ENCODE measurements at regions not wholly inside any gene's neighbourhood (a gene's known extent, or its start where the extent isn't known, plus 50 kb on each side); places are given as distances from the start of the nearest gene placed in this dataset.
"Not testable (repeated sequence)": the region's sequence is repeated elsewhere in the genome, so short reads cannot be mapped to it uniquely, and the experiment has no call there.

- Mint-ChIP-seq H3K9me3 (peaks cover 2 to 18% of the 10 kb centered on the region in 2 donors), H3K27me3 (no peaks in the 10 kb centered on the region), H3K36me3 (ENCODE audit: insufficient read depth) (no peaks in the 10 kb centered on the region), H3K4me1 (ENCODE audit: low read depth in 2 of 2) (no peaks in the 10 kb centered on the region), H3K27ac (no peak overlapping the region), H3K4me3 (no peak overlapping the region)
- no peak for ATAC-seq (replicated peaks)
- no peak for DNase-seq
These were observed 306.2 kb upstream of the CASK start for GRCh38 chrX:42229533-42229932.

DNA sequence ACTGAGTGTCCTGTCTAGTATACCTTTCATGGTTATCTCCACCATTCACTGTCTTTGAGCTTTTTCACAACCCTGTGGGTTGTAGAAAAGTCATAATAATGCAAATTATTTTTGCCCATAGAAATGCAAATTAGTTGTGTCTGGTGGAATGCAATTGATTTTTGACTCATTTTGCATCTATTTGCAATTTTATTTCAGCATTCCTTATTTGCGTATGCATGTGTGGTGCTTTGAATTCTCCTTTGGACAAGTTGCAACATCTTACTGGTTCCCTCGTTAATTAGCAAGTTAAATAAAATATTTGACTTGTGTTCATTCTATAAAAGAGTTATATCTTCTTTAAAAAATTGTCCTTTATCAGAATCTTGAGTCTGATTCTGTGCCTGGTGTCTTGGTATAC is 297.3 kb upstream of the CASK start:
- no peaks in the 10 kb centered on the region for H3K9me3 Mint-ChIP-seq
- no peaks in the 10 kb centered on the region for H3K27me3 Mint-ChIP-seq
- no peak for DNase-seq
- ATAC-seq (replicated peaks) = no peak
- no peak overlapping the region for H3K4me3 Mint-ChIP-seq
- no peaks in the 10 kb centered on the region for H3K36me3 Mint-ChIP-seq (ENCODE audit: insufficient read depth)
- H3K4me1 Mint-ChIP-seq (ENCODE audit: low read depth in 2 of 2) = no peaks in the 10 kb centered on the region
- no peak overlapping the region for H3K27ac Mint-ChIP-seq

DNA sequence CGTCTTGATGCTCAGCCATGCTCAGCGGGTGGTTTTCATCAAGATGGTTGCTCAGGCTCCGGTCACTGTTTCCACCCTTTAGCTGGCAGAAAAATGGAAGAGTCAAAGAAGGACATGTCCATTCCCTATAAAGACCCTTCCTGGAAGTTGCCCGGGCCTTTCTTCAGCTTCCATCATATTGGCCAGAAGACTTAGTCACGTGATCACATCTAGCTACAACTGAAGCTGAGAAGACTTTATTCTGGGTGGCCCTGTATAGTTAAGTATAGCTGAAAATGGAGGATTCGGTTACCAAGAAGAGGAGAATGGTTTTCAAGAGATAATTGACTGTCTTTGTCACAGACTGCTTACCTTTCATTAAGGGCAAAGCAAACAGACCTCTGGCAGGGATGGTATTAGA is 296.7 kb upstream of the CASK start:
- Mint-ChIP-seq H3K27me3 (no peaks in the 10 kb centered on the region), H3K4me3 (no peak overlapping the region), H3K27ac (no peak overlapping the region), H3K4me1 (ENCODE audit: low read depth in 2 of 2) (no peaks in the 10 kb centered on the region), H3K36me3 (ENCODE audit: insufficient read depth) (no peaks in the 10 kb centered on the region), H3K9me3 (no peaks in the 10 kb centered on the region)
- DNase-seq (no peak), ATAC-seq (replicated peaks) (no peak)

DNA sequence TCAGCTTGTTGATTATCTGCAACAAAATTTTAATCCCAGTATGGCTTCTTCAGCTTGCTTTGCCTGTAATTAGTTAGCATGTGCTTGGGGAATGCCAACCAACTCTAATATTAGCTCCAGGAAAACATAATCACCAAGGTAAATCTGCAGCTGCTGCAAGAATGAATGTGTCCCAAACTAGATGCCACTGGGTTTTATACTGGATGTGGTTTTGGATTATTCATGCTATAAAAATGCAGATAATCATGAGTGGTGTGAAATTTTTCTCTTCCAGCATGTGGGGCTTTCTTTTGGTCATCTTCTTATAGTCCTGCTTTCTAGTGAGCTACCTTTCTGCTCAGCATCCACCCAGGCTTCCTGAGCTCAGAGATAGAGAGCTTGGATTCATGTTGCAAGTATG is 295.9 kb upstream of the CASK start:
- Mint-ChIP-seq H3K4me1 (ENCODE audit: low read depth in 2 of 2) (no peaks in the 10 kb centered on the region), H3K4me3 (no peak overlapping the region), H3K27me3 (no peaks in the 10 kb centered on the region), H3K36me3 (ENCODE audit: insufficient read depth) (no peaks in the 10 kb centered on the region), H3K27ac (no peak overlapping the region), H3K9me3 (no peaks in the 10 kb centered on the region)
- no peak for DNase-seq
- no peak for ATAC-seq (replicated peaks)

DNA sequence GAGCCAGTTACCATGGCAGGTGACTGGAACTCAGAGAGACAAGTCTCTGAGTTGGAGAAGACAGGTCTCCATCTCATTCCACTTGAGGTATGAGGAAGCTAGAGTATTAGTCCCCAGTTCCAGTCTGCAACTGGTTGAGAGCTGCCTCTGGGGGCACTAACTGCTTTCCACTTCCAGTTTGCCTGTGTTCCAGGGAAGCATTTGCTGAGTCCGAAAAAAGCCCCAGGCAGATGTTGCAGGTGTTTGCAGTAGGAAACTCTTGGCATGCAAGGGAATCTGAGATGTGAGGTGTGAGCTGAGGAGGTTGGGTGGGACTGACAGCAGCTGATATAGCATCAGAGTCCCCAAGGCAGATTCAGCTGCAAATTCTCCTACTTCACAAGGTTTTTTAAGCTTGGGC is 272.2 kb upstream of the CASK start:
- Mint-ChIP-seq H3K27ac (no peak overlapping the region), H3K36me3 (ENCODE audit: insufficient read depth) (no peaks in the 10 kb centered on the region), H3K27me3 (no peaks in the 10 kb centered on the region), H3K9me3 (no peaks in the 10 kb centered on the region), H3K4me1 (ENCODE audit: low read depth in 2 of 2) (no peaks in the 10 kb centered on the region), H3K4me3 (no peak overlapping the region)
- DNase-seq (no peak), ATAC-seq (replicated peaks) (no peak)

DNA sequence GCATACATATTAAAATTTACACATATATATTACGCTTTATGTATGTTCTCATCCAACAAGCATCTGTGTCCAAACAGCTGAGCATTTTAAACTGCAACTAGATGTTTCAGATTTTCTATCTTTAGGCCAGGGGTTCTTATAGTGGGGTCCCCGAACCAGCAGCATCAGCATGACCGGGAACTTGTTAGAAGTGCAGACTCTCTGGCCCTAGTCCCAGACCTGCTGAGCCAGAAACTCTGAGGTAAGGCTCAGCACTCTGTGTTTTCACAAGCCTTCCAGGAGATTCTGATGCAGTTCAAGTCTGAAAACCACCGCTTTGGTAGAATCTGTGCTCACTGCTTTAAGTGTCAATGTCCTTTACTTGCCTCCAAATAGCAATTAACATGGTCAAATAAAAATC is 266.2 kb upstream of the CASK start:
- ATAC-seq (replicated peaks) = no peak
- Mint-ChIP-seq H3K27me3 (no peaks in the 10 kb centered on the region), H3K4me3 (no peak overlapping the region), H3K27ac (no peak overlapping the region), H3K9me3 (no peaks in the 10 kb centered on the region), H3K4me1 (ENCODE audit: low read depth in 2 of 2) (no peaks in the 10 kb centered on the region), H3K36me3 (ENCODE audit: insufficient read depth) (no peaks in the 10 kb centered on the region)
- DNase-seq = no peak

GRCh38 chrX:42188730-42189129 is 265.4 kb upstream of the CASK start:
- Mint-ChIP-seq H3K4me1 (ENCODE audit: low read depth in 2 of 2) (no peaks in the 10 kb centered on the region), H3K4me3 (no peak overlapping the region), H3K36me3 (ENCODE audit: insufficient read depth) (no peaks in the 10 kb centered on the region), H3K9me3 (no peaks in the 10 kb centered on the region), H3K27me3 (no peaks in the 10 kb centered on the region), H3K27ac (no peak overlapping the region)
- DNase-seq (no peak), ATAC-seq (replicated peaks) (no peak)

GRCh38 chrX:42176789-42177188 is 253.4 kb upstream of the CASK start:
- Mint-ChIP-seq H3K9me3 (no peaks in the 10 kb centered on the region), H3K27ac (no peak overlapping the region), H3K27me3 (no peaks in the 10 kb centered on the region), H3K4me1 (ENCODE audit: low read depth in 2 of 2) (no peaks in the 10 kb centered on the region), H3K36me3 (ENCODE audit: insufficient read depth) (no peaks in the 10 kb centered on the region), H3K4me3 (no peak overlapping the region)
- DNase-seq = no peak
- no peak for ATAC-seq (replicated peaks)

DNA sequence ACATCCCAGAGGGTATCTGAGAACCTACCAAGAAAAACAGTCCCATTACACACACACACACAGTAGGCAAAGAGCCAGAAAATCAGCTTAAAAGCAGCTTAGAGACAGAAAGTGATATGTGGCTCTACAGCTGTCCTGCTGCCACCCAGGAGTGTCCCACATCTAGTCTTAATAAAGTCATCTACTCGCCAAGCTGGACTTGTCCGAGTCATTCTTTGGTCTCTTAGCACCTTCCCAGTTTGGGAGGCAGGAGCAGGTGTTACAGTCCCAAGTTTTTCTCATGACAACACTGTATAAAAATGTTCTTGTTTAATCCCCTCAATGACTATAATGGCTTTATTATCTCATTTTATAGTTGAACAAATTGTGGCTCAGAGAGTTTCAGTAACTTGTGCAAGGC is 252.5 kb upstream of the CASK start:
- Mint-ChIP-seq H3K4me3 (no peak overlapping the region), H3K4me1 (ENCODE audit: low read depth in 2 of 2) (no peaks in the 10 kb centered on the region), H3K27me3 (no peaks in the 10 kb centered on the region), H3K36me3 (ENCODE audit: insufficient read depth) (no peaks in the 10 kb centered on the region), H3K27ac (no peak overlapping the region), H3K9me3 (no peaks in the 10 kb centered on the region)
- ATAC-seq (replicated peaks) (no peak), DNase-seq (no peak)

DNA sequence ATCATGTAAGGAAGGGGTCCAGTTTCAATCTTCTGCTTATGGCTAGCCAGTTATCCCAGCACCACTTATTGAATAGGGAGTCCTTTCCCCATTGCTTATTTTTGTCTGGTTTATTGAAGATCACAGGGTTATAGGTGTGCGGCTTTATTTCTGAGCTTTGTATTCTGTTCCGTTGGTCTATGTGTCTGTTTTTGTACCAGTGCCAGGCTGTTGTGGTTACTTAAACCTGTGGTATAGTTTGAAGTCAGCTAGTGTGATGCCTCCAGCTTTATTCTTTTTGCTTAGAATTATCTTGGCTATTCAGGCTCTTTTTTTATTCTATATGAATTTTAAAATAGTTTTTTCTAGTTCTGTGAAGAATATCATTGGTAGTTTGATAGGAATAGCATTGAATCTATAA is 234.6 kb upstream of the CASK start:
- not testable (repeated sequence) for H3K27ac Mint-ChIP-seq; H3K36me3 Mint-ChIP-seq (ENCODE audit: insufficient read depth); H3K4me1 Mint-ChIP-seq (ENCODE audit: low read depth in 2 of 2); H3K4me3 Mint-ChIP-seq; H3K27me3 Mint-ChIP-seq; DNase-seq; H3K9me3 Mint-ChIP-seq; ATAC-seq (replicated peaks)

DNA sequence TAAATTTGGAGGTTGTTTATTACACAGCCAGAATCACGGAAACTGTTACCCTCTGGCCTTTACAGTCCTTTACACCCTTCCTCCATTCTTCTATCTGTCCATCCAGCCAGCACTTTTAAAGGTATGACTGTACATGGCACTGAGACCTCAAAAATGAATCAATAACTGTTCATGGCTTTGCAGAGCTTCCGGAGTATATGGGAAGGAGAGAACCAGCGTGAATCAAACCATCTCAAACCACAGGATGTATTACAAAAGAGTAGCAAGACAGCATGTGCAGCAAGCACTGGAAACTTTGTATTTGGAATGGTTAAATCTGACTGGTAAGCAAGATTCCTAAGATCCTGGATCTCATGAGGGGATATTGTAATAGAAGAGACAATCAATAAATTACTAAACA is 228.5 kb upstream of the CASK start:
- no peaks in the 10 kb centered on the region for H3K9me3 Mint-ChIP-seq
- ATAC-seq (replicated peaks) (no peak), DNase-seq (no peak)
- H3K27ac Mint-ChIP-seq = no peak overlapping the region
- no peak overlapping the region for H3K4me3 Mint-ChIP-seq
- peaks cover 0 to 5% of the 10 kb centered on the region in 2 donors for H3K4me1 Mint-ChIP-seq (ENCODE audit: low read depth in 2 of 2)
- H3K36me3 Mint-ChIP-seq (ENCODE audit: insufficient read depth) = no peaks in the 10 kb centered on the region
- no peaks in the 10 kb centered on the region for H3K27me3 Mint-ChIP-seq

GRCh38 chrX:42149765-42150164 is 226.4 kb upstream of the CASK start:
- Mint-ChIP-seq H3K4me1 (ENCODE audit: low read depth in 2 of 2) (peaks cover 0 to 5% of the 10 kb centered on the region in 2 donors), H3K27ac (no peak overlapping the region), H3K27me3 (no peaks in the 10 kb centered on the region), H3K36me3 (ENCODE audit: insufficient read depth) (no peaks in the 10 kb centered on the region), H3K9me3 (no peaks in the 10 kb centered on the region), H3K4me3 (no peak overlapping the region)
- no peak for DNase-seq
- ATAC-seq (replicated peaks) = no peak

DNA sequence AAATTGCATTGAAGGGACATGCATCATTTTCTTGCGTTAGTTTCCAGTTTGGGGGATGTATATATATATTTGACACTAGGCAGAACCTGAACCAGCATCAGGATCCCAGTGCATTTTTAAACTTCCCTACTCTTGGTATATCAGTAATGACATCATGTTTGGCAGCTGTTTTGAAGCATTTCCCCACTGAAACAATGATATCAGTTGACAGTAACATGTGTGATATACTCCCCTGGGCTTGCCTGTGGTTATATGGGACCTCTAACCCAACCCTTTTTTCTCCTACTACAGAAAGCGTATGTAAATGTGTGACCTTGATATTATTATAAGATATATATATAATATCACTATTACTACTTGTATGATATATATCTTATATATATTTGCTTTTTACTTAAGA is 225.9 kb upstream of the CASK start:
- DNase-seq (no peak), ATAC-seq (replicated peaks) (no peak)
- Mint-ChIP-seq H3K27me3 (no peaks in the 10 kb centered on the region), H3K4me1 (ENCODE audit: low read depth in 2 of 2) (peaks cover 0 to 5% of the 10 kb centered on the region in 2 donors), H3K36me3 (ENCODE audit: insufficient read depth) (no peaks in the 10 kb centered on the region), H3K9me3 (no peaks in the 10 kb centered on the region), H3K4me3 (no peak overlapping the region), H3K27ac (no peak overlapping the region)

GRCh38 chrX:42143866-42144592 is 220.7 kb upstream of the CASK start:
- Mint-ChIP-seq H3K27me3 (no peaks in the 10 kb centered on the region), H3K9me3 (no peaks in the 10 kb centered on the region), H3K27ac (no peak overlapping the region), H3K4me3 (no peak overlapping the region), H3K4me1 (ENCODE audit: low read depth in 2 of 2) (no peaks in the 10 kb centered on the region), H3K36me3 (ENCODE audit: insufficient read depth) (no peaks in the 10 kb centered on the region)
- DNase-seq (no peak), ATAC-seq (replicated peaks) (no peak)

- Mint-ChIP-seq H3K27ac (no peak overlapping the region), H3K36me3 (ENCODE audit: insufficient read depth) (no peaks in the 10 kb centered on the region), H3K4me1 (ENCODE audit: low read depth in 2 of 2) (no peaks in the 10 kb centered on the region), H3K4me3 (no peak overlapping the region), H3K27me3 (no peaks in the 10 kb centered on the region), H3K9me3 (no peaks in the 10 kb centered on the region)
- DNase-seq (no peak), ATAC-seq (replicated peaks) (no peak)
These were observed 217.0 kb upstream of the CASK start for GRCh38 chrX:42140320-42140719.
